ENCODE measurements at regions not wholly inside any gene's neighbourhood (a gene's known extent, or its start where the extent isn't known, plus 50 kb on each side); places are given as distances from the start of the nearest gene placed in this dataset.

- no peaks in the 10 kb centered on the region for H3K4me1 ChIP-seq
- H3K27ac ChIP-seq: no peak overlapping the region
- H3K9me3 ChIP-seq: no peaks in the 10 kb centered on the region
- no peaks in the 10 kb centered on the region for H3K27me3 ChIP-seq
- DNase-seq: no peak
- no peaks in the 10 kb centered on the region for H3K36me3 ChIP-seq
- TF ChIP-seq CTCF (IDR thresholded peaks at IDR 0.05) (no peak), POLR2A (IDR thresholded peaks at IDR 0.05) (no peak)
- H3K4me3 ChIP-seq: no peak overlapping the region
Measured at GRCh38 chr4:23602720-23603119, 287.1 kb downstream of the PPARGC1A start.

GRCh38 chr4:23594125-23594524, 295.7 kb downstream of the PPARGC1A start:
- TF ChIP-seq CTCF (IDR thresholded peaks at IDR 0.05): no peak
- no peak for TF ChIP-seq POLR2A (IDR thresholded peaks at IDR 0.05)
- H3K9me3 ChIP-seq: no peaks in the 10 kb centered on the region
- no peak overlapping the region for H3K4me3 ChIP-seq
- no peak for DNase-seq
- H3K4me1 ChIP-seq: no peaks in the 10 kb centered on the region
- no peaks in the 10 kb centered on the region for H3K36me3 ChIP-seq
- H3K27me3 ChIP-seq: no peaks in the 10 kb centered on the region
- H3K27ac ChIP-seq: no peak overlapping the region

- TF ChIP-seq POLR2A (IDR thresholded peaks at IDR 0.05): no peak
- TF ChIP-seq CTCF (IDR thresholded peaks at IDR 0.05): no peak
- H3K36me3 ChIP-seq: no peaks in the 10 kb centered on the region
- H3K9me3 ChIP-seq: no peaks in the 10 kb centered on the region
- no peaks in the 10 kb centered on the region for H3K4me1 ChIP-seq
- DNase-seq: no peak
- no peak overlapping the region for H3K4me3 ChIP-seq
- no peaks in the 10 kb centered on the region for H3K27me3 ChIP-seq
- no peak overlapping the region for H3K27ac ChIP-seq
Measured at GRCh38 chr4:23590431-23590830, 299.4 kb downstream of the PPARGC1A start.

- no peak overlapping the region for H3K27ac ChIP-seq
- H3K4me1 ChIP-seq: no peaks in the 10 kb centered on the region
- no peaks in the 10 kb centered on the region for H3K27me3 ChIP-seq
- no peak overlapping the region for H3K4me3 ChIP-seq
- TF ChIP-seq CTCF (IDR thresholded peaks at IDR 0.05) (no peak), POLR2A (IDR thresholded peaks at IDR 0.05) (no peak)
- H3K36me3 ChIP-seq: no peaks in the 10 kb centered on the region
- H3K9me3 ChIP-seq: no peaks in the 10 kb centered on the region
- DNase-seq: no peak
Measured at GRCh38 chr4:23584024-23584423, 305.8 kb downstream of the PPARGC1A start.

- Histone ChIP-seq H3K27ac (no peak overlapping the region), H3K4me3 (no peak overlapping the region)
Measured at GRCh38 chr4:23582671-23583070, 307.2 kb downstream of the PPARGC1A start.

More at GRCh38 chr4:23582671-23583070, 307.2 kb downstream of the PPARGC1A start:
- no peak for DNase-seq
- Histone ChIP-seq H3K4me1 (no peaks in the 10 kb centered on the region), H3K27me3 (no peaks in the 10 kb centered on the region), H3K36me3 (no peaks in the 10 kb centered on the region), H3K9me3 (no peaks in the 10 kb centered on the region)
- no peak for TF ChIP-seq CTCF (IDR thresholded peaks at IDR 0.05)
- no peak for TF ChIP-seq POLR2A (IDR thresholded peaks at IDR 0.05)
